Stimulated activated CD4-positive, alpha-beta T cell treated with anti-CD3 and anti-CD28 coated beads, Interleukin-12 subunit alpha, Interleukin-12 subunit beta, amount 100 ng/mL, for 4 hours (primary cell): ENCODE measurements at regions not wholly inside any gene's neighbourhood (a gene's known extent, or its start where the extent isn't known, plus 50 kb on each side); places are given as distances from the start of the nearest gene placed in this dataset.

Source experiments
- DNase-seq: peaks from one replicate; pipeline ENCODE4 v3.0.0-alpha.2; 2020

DNA sequence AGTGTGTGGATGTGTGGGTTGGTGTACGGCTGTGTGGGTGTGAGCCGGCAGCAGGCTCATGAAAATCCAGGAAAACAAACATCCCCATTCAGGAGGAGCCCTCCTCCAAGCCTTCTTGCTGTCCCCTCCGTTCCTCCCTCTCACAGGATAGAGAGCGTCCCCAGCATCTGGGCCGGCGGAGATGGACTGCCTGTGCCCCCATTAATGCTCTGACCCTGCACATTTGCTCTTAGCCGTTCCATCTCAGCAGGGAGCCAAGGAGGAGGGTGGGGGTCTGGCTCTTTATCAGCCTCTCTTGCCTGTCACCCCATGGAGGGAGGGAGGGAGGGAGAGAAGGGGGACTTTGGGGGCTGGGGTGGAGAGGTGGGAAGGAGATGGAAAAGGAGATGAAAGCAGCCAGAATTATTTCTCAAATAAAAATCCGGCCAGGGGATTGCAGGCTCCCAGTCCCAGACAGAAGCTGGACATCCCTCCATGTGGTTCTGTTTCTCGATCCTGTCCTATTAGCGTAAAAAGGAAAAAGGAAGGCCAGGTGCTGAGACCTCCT lies 240.0 kb upstream of the ZFHX3 start:
- DNase-seq, result no peak

DNA sequence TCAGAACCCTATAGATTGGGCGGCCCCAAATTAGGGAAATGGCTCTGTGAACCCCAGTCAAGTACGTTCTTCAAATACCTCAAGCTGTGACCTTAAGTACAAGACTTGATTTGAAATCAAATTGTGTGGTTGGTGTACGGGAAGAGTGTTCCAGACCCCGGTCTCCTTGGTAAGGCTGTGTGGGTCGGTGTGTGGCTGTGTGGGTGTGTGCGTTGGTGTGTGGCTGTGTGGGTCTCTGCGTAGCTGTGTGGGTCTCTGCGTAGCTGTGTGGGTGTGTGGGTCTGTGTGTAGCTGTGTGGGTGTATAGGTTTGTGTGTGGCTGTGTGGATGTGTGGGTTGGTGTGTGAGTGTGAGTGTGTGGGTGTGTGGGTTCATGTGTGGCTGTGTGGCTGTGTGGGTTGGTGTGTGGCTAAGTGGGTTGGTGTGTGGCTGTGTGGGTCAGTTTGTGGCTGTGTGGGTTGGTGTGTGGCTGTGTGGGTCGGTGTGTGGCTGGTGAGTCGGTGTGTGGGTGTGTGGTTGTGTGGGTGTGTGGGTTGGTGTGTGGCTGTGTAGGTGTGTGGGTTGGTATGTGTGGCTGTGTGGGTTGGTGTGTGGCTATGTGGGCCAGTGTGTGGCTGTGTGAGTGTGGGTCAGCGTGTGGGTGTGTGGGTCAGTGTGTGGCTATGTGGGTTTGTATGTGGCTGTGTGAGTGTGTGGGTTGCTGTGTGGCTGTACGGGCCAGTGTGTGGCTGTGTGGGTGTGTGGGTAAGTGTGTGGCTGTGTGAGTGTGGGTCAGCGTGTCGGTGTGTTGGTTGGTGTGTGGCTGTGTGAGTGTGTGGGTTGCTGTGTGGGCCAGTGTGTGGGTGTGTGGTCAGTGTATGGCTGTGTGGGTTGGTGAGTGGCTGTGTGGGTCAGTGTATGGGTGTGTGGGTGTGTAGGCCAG lies 238.7 kb upstream of the ZFHX3 start:
- DNase-seq, result no peak

DNA sequence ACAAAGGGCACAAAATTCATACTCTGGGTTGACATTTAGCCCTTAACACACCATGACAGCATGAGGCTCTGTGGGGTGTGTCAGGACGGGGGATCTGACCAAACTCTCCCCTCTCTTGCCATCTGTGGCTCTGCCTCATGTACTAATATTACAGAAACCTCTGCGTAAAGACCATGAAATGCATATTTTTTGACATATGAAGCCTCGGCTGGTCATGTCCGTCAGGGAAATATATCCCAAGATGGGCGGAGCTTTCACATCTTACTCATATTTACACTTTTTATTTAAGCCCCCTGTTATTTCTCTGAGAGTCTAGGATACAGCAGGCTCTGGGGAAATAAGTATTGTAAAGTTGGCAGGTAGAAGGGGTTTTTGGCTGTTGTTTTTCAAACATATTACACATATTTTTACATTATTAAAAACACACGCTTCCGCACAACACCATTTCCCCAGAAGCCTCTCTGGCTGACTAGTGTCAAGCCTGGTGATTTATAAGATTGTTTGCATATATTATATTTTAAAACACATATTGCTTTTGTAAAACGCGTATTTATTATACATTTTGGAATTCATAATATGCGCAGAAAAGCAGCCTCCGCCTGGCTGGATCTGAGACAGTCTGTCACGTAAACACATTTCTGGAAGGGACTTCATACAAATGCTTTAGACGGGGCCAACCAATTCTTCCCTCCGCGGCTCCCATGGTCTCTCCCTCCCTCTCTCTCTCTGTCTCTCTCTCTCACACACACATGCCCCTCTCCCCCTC lies 237.7 kb upstream of the ZFHX3 start:
- DNase-seq, result no peak

GRCh38 chr16:73280388-73280787 lies 232.5 kb upstream of the ZFHX3 start:
- DNase-seq, result no peak

DNA sequence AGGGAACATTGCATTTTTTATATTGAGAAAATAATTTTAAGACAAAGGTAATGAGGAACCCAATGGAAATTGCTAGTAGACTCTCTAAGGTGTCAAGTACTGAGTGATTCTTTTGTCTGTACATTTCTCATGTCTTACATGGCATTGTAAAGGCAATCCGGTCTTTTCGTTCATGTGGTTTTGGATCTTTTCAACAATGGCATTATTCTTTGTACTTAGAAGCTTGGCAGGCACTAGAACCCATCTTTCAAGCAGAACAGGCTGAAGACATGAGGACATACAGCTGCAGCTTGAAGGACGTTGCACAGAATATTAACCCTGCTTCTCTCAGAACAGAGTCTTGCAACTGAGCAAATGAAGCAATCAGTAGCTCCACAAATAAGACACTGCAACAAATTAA lies 231.5 kb upstream of the ZFHX3 start:
- no peak for DNase-seq

- no peak for DNase-seq
These were observed 229.1 kb upstream of the ZFHX3 start for GRCh38 chr16:73277071-73277470.

GRCh38 chr16:73275448-73275847 lies 227.5 kb upstream of the ZFHX3 start:
- no peak for DNase-seq

DNA sequence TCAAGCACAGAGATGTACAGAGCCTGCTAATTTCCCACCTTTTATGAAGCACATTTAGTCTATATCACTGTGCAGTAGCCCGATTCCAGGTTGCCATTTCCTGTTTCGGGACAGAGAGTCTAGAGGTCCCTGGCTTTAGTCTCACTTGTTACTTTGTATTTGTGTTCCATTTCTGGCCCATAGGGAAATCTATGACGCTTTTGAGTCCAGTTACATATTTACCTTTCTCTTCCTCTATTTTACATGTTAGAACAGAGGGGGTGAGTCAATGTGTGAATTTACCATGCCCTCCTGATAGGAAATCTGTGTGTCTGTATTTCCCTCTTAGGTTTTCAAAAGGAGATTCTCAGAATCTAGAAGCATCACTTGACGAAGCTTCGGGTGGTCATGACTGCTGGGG lies 227.1 kb upstream of the ZFHX3 start:
- DNase-seq, result no peak

- DNase-seq, result no peak
These were observed 226.2 kb upstream of the ZFHX3 start for GRCh38 chr16:73274140-73274539.

DNA sequence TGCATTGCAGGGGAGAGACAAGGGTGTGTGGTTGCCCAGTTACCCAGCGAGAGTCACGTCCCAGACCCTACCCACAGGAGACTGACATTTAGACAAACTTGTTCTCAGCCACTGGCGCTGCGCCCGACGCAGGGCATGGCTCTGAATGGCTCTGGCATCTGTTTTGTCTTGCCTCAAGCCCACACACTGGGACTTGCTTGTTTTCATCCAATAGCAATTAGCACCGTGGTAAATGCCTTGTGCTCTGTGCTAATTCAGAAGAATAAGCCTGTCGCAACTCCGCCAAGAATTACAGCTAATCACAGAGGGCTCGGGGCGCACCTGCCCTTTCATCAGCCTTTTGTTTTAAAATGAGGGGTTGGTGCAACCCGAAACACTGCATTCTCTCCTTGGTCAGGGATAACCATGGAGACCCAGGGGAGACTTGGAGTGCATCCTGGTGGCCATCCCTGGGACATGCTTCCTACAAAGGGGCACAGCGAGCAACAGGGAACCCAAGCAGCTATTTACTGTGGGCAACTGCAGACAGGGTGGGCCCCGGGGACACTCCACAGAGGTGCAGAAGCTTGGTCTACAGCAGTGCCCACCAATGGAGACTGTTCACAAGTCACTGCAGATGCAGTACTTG lies 220.6 kb upstream of the ZFHX3 start:
- no peak for DNase-seq

- DNase-seq, result no peak
These were observed 218.0 kb upstream of the ZFHX3 start for GRCh38 chr16:73265935-73266334.

- DNase-seq, result no peak
These were observed 217.4 kb upstream of the ZFHX3 start for GRCh38 chr16:73265124-73265837.

- no peak for DNase-seq
These were observed 215.0 kb upstream of the ZFHX3 start for GRCh38 chr16:73262931-73263330.

DNA sequence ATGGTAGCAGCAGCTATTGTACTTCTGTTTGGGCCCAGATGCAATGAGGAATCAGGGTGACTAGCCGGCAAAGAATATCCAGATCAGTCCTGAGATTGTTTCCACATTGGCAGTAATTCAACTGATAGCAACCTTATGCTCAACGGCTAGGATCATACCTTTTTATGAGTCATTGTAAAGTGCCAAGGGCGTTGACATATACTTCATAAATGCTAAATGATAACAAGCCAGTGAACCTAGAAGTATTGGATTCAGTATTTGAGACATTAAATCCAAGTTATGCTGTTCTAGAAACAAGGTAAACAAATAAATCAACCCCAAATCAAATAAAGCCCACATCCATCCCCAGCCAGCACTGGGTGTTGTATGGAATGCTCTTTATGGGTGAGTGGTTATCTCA lies 207.1 kb upstream of the ZFHX3 start:
- no peak for DNase-seq

GRCh38 chr16:73253922-73254480 lies 206.1 kb upstream of the ZFHX3 start:
- DNase-seq, result no peak

DNA sequence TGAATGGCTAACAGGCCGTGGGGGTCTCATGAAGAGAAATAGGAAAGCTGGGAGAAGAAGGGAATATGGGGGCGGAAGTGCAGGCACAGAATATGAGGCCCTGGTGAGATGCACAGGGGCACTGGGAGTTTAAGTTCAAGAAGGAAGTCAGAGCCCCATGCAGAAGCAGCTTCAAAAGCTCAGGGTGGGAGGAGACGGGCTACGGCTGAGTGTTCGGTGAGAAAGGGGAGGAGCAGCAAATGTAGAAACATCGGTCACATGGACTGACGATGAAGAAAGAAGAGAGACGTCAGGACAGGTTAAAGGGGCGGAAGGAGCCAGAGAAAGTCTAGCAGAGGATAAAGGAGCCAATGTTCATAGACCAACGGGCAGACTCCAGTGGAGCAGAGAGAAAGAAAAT lies 204.5 kb upstream of the ZFHX3 start:
- no peak for DNase-seq

- no peak for DNase-seq
These were observed 203.7 kb upstream of the ZFHX3 start for GRCh38 chr16:73251608-73252007.

DNA sequence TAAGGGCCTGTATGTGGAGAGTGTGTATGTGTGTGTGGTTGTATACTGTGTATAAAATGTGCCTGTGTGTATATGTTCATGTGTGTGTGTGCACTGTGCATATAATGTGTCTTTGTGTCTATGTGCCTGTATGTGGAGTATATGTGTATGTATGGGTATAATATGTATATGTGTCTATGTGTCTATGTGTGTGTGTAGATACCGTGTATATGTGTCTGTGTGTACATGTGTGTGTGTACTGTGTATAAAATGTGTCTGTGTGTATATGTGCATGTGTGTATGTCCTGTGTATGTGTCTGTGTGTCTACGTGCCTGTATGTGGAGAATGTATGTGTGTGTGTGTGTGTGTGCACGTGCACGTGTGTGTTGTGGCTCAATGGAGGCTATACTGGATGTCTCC lies 200.4 kb upstream of the ZFHX3 start:
- DNase-seq, result no peak

GRCh38 chr16:73240920-73241319 lies 193.0 kb upstream of the ZFHX3 start:
- DNase-seq, result no peak

DNA sequence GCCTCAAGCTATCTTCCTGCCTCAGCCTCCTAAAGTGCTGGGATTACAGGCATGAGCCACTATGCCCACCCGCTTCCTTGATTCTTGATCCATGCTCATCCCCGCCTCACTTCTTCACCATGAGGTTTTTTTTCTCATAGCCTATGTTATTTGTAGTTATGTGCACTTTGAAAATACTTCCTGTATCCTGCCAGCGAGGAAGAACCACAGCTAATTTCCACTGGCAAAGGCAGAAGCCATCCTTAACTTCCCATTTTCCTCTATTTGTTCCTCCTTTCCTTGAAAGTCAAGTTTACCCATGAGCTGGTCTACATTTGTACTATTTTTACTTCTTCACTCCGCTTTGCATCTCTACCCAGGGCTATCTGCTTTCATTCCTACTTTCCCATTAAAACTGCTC lies 189.7 kb upstream of the ZFHX3 start:
- DNase-seq, result no peak

GRCh38 chr16:73234496-73234895 lies 186.6 kb upstream of the ZFHX3 start:
- no peak for DNase-seq

- no peak for DNase-seq
These were observed 186.0 kb upstream of the ZFHX3 start for GRCh38 chr16:73233846-73234424.
